Smooth muscle cell (in vitro differentiated cells): ENCODE measurements at regions not wholly inside any gene's neighbourhood (a gene's known extent, or its start where the extent isn't known, plus 50 kb on each side); places are given as distances from the start of the nearest gene placed in this dataset.

Source experiments
- DNase-seq: peaks from one replicate; lab custom pipeline; 2025; ENCODE audit not compliant: unreplicated experiment; lab: John Stamatoyannopoulos, UW
- H2AFZ ChIP-seq: fragments of 200-600 bp; sonication (generic); 2 replicates; pipeline ENCODE4 v1.6.0; 2016; ENCODE audit warnings: antibody characterized with exemption, low read depth, mild to moderate bottlenecking
- H3F3A ChIP-seq: fragments of 200-600 bp; sonication (generic); 2 replicates; pipeline ENCODE4 v1.6.0; 2017; ENCODE audit warnings: antibody characterized with exemption, low read depth
- H3K27ac ChIP-seq: fragments of 200-600 bp; sonication (generic); 2 replicates; pipeline ENCODE4 v1.5.1; 2016; ENCODE audit warnings: low read depth, mild to moderate bottlenecking
- H3K27me3 ChIP-seq: fragments of 200-600 bp; sonication (generic); 2 replicates; pipeline ENCODE4 v1.6.1; 2016; ENCODE audit warnings: low read depth, mild to moderate bottlenecking
- H3K36me3 ChIP-seq: fragments of 200-600 bp; sonication (generic); 2 replicates; pipeline ENCODE4 v1.5.1; 2016; ENCODE audit warnings: low read depth
- H3K4me1 ChIP-seq: fragments of 200-600 bp; sonication (generic); 2 replicates; pipeline ENCODE4 v1.5.1; 2016; ENCODE audit warnings: low read depth
- H3K4me2 ChIP-seq: fragments of 200-600 bp; sonication (generic); 2 replicates; pipeline ENCODE4 v1.6.0; 2016; ENCODE audit warnings: mild to moderate bottlenecking
- H3K4me3 ChIP-seq: fragments of 200-600 bp; sonication (generic); 2 replicates; pipeline ENCODE4 v1.5.1; 2016; ENCODE audit warnings: mild to moderate bottlenecking
- H3K79me2 ChIP-seq: fragments of 200-600 bp; sonication (generic); 2 replicates; pipeline ENCODE4 v1.6.0; 2016; ENCODE audit warnings: low read depth, mild to moderate bottlenecking
- H3K9ac ChIP-seq: fragments of 200-600 bp; sonication (generic); 2 replicates; pipeline ENCODE4 v1.6.0; 2016; ENCODE audit warnings: low read depth
- H3K9me3 ChIP-seq: fragments of 200-600 bp; sonication (generic); replicated peaks from 2 replicates; pipeline ENCODE4 v1.5.1; 2016; ENCODE audit warnings: low read depth
- H4K20me1 ChIP-seq: fragments of 200-600 bp; sonication (generic); 2 replicates; pipeline ENCODE4 v1.6.0; 2016; ENCODE audit warnings: low read depth
- WGBS: methylation state at CpG from one replicate; pipeline ENCODE4 v1.1.7; 2016; ENCODE audit warnings: low lambda C conversion rate; 5-methylcytosine and 5-hydroxymethylcytosine counted together
- TF ChIP-seq, protein P1 (sequence below): fragments of 200-600 bp; sonication (generic); IDR thresholded peaks from 2 replicates; pipeline ENCODE4 v1.5.1; 2017; ENCODE audit warnings: borderline replicate concordance, mild to moderate bottlenecking, antibody characterized with exemption; ENCODE audit not compliant: insufficient read depth, poor library complexity, severe bottlenecking

DNA sequence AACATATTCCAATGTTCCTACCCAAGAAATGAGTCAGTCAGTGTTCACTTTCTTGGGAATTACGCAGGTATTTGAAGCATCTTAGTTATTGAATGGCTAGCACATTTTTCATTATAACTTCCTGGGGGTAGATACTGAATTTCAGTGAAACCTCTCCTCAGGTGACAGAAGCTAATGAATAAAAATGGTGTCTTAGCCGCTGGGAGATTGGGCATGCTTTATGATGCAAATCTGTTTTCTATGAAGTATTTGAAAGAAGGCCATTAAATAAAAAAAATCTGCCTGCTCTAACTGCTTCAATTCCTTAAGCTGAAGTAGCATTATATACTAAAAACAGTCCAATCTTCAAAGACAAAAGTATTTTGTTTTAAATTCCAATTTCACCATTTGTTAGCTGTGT, 132.8 kb upstream of the CYRIA start:
- 72% methylated on average over 2 of the region's 2 CpGs for WGBS
- H3K27ac ChIP-seq: no peak overlapping the region
- no peaks in the 10 kb centered on the region for H3K36me3 ChIP-seq
- H3K4me3 ChIP-seq: no peak overlapping the region
- H2AFZ ChIP-seq: no peak overlapping the region
- H3K9me3 ChIP-seq: no peaks in the 10 kb centered on the region
- H3K79me2 ChIP-seq: no peaks in the 10 kb centered on the region
- H3K4me2 ChIP-seq: no peak overlapping the region
- H3F3A ChIP-seq: no peaks in the 10 kb centered on the region
- H3K4me1 ChIP-seq: no peaks in the 10 kb centered on the region
- DNase-seq: no peak
- H3K27me3 ChIP-seq: no peaks in the 10 kb centered on the region
- H4K20me1 ChIP-seq: no peaks in the 10 kb centered on the region
- H3K9ac ChIP-seq: no peak overlapping the region
- TF ChIP-seq, protein P1, sequence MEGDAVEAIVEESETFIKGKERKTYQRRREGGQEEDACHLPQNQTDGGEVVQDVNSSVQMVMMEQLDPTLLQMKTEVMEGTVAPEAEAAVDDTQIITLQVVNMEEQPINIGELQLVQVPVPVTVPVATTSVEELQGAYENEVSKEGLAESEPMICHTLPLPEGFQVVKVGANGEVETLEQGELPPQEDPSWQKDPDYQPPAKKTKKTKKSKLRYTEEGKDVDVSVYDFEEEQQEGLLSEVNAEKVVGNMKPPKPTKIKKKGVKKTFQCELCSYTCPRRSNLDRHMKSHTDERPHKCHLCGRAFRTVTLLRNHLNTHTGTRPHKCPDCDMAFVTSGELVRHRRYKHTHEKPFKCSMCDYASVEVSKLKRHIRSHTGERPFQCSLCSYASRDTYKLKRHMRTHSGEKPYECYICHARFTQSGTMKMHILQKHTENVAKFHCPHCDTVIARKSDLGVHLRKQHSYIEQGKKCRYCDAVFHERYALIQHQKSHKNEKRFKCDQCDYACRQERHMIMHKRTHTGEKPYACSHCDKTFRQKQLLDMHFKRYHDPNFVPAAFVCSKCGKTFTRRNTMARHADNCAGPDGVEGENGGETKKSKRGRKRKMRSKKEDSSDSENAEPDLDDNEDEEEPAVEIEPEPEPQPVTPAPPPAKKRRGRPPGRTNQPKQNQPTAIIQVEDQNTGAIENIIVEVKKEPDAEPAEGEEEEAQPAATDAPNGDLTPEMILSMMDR: no peak

- Histone ChIP-seq H3K27ac (no peak overlapping the region), H2AFZ (no peak overlapping the region), H3K9me3 (no peaks in the 10 kb centered on the region), H3K4me2 (no peak overlapping the region), H4K20me1 (no peaks in the 10 kb centered on the region), H3K4me1 (no peaks in the 10 kb centered on the region), H3K79me2 (no peaks in the 10 kb centered on the region), H3F3A (no peaks in the 10 kb centered on the region), H3K9ac (no peak overlapping the region), H3K27me3 (no peaks in the 10 kb centered on the region), H3K36me3 (no peaks in the 10 kb centered on the region), H3K4me3 (no peak overlapping the region)
- WGBS: 100% methylated on average over 1 of the region's 1 CpG
- no peak for DNase-seq
- TF ChIP-seq, protein P1: no peak
These were observed 125.9 kb upstream of the CYRIA start for GRCh38 chr2:16791496-16791895.

DNA sequence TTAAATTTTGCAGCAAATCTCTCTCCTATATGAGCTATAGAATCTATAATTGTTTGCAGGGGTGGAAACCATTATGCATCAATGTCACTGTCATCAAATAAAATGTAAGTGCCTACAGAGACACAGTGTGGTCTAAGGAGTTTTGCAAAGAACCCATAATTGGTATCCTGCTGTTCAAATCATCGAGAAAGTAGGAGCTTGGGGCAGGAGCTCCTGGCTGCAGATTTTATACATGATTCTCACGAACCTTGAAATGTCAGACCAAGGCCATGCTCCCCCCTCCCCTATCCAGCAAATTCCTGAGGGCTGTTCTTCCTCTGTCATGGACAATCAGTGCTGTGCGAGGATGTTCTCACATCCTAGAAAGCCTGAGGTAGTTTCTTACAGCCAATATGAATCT, 119.5 kb upstream of the CYRIA start:
- Histone ChIP-seq H3K9ac (no peak overlapping the region), H4K20me1 (no peaks in the 10 kb centered on the region), H3K79me2 (no peaks in the 10 kb centered on the region), H3F3A (no peaks in the 10 kb centered on the region), H3K4me2 (no peak overlapping the region), H3K4me1 (no peaks in the 10 kb centered on the region), H3K9me3 (no peaks in the 10 kb centered on the region), H3K27me3 (no peaks in the 10 kb centered on the region), H2AFZ (no peak overlapping the region), H3K4me3 (no peak overlapping the region), H3K36me3 (no peaks in the 10 kb centered on the region), H3K27ac (no peak overlapping the region)
- no peak for DNase-seq
- TF ChIP-seq, protein P1: no peak
- 82% methylated on average over 3 of the region's 3 CpGs for WGBS

GRCh38 chr2:16784652-16785051, 119.0 kb upstream of the CYRIA start:
- H3K9me3 ChIP-seq: no peaks in the 10 kb centered on the region
- no peak overlapping the region for H3K4me2 ChIP-seq
- no peak for DNase-seq
- H3K9ac ChIP-seq: no peak overlapping the region
- no peaks in the 10 kb centered on the region for H3F3A ChIP-seq
- no peaks in the 10 kb centered on the region for H3K36me3 ChIP-seq
- TF ChIP-seq, protein P1: no peak
- no peak overlapping the region for H2AFZ ChIP-seq
- WGBS: 86% methylated on average over 3 of the region's 3 CpGs
- H3K27me3 ChIP-seq: no peaks in the 10 kb centered on the region
- no peak overlapping the region for H3K4me3 ChIP-seq
- H3K27ac ChIP-seq: no peak overlapping the region
- no peaks in the 10 kb centered on the region for H3K79me2 ChIP-seq
- H3K4me1 ChIP-seq: no peaks in the 10 kb centered on the region
- no peaks in the 10 kb centered on the region for H4K20me1 ChIP-seq
